SHP77 (cell line): ENCODE measurements at regions not wholly inside any gene's neighbourhood (a gene's known extent, or its start where the extent isn't known, plus 50 kb on each side); places are given as distances from the start of the nearest gene placed in this dataset.
"Not testable (repeated sequence)": the region's sequence is repeated elsewhere in the genome, so short reads cannot be mapped to it uniquely, and the experiment has no call there.

Experiments used
- DNase-seq, 2 experiments: peaks; one replicate each; lab custom pipeline; 2025; lab: John Stamatoyannopoulos, UW

DNA sequence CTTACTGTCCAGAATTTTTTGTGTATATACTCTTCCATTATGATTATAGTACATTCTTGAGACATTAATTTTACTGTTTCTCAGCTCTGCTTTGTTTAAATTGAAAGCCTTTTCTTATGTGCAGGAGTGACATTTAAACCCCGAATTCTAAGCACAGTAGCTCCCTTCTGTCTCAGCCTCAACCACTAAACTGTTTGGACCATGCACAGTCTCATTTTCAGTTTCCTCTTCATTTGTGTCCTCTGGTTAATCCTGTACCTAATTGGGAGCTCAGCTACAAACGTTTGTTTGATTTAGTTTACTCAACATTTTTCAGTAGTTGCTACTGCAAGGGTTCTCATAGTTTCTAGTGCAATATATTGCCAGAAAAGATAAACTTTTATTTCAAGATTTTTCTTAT, 206.3 kb downstream of the SLITRK5 start:
- DNase-seq: no peak

- DNase-seq: no peak
Measured at GRCh38 chr13:87878706-87879105, 207.5 kb downstream of the SLITRK5 start.

DNA sequence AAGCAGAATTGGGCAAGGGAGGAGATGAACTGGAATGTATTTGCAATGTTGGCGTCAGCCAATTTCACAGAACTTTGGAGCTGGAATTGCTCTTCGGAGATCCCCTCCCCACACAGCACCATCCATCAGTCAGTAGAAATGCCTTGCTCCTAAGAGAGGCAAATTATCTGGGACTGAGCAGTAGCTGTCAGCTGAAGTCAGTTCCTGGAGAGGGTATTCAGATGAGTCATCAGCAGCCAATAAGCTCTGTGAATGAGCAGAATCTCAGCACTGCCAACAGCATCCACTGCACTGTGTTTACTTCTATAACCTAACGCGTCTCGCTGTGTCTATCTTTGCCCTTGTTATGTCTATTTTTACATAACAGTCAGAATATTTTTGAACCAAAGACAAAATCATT, 213.7 kb downstream of the SLITRK5 start:
- peak; percentile 78 to 87 for DNase-seq

- DNase-seq: no peak
Measured at GRCh38 chr13:87887459-87888123, 216.4 kb downstream of the SLITRK5 start.

- DNase-seq: peak; percentile 31 to 72
Measured at GRCh38 chr13:87889254-87889653, 218.1 kb downstream of the SLITRK5 start.

- DNase-seq: no peak
Measured at GRCh38 chr13:87893186-87893585, 222.0 kb downstream of the SLITRK5 start.

GRCh38 chr13:87894059-87894458, 222.9 kb downstream of the SLITRK5 start:
- DNase-seq: no peak

- no peak for DNase-seq
Measured at GRCh38 chr13:87903553-87903952, 232.4 kb downstream of the SLITRK5 start.

GRCh38 chr13:87906411-87906810, 235.2 kb downstream of the SLITRK5 start:
- DNase-seq: no peak

DNA sequence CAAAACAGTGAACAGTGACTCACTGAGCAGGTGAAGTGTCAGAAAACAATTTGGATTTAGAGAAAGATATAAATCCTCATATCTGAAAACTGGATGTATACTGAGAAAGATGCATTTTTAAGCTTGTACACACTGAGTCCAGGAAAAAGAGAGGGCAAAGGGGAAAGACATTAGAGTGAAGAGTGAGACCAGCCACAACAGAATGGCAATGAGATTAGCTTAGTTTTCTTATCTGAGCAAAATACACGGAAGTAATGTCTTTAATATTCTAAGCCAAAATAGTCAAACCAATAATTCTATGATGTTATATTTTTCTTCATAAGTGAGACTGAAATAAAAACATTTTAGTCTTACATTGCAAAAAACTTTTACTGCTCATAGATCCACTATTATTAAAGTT, 236.0 kb downstream of the SLITRK5 start:
- DNase-seq: no peak

- no peak for DNase-seq
Measured at GRCh38 chr13:87919956-87920355, 248.8 kb downstream of the SLITRK5 start.

- DNase-seq: no peak
Measured at GRCh38 chr13:87923753-87924152, 252.6 kb downstream of the SLITRK5 start.

GRCh38 chr13:87925006-87925405, 253.8 kb downstream of the SLITRK5 start:
- no peak for DNase-seq

DNA sequence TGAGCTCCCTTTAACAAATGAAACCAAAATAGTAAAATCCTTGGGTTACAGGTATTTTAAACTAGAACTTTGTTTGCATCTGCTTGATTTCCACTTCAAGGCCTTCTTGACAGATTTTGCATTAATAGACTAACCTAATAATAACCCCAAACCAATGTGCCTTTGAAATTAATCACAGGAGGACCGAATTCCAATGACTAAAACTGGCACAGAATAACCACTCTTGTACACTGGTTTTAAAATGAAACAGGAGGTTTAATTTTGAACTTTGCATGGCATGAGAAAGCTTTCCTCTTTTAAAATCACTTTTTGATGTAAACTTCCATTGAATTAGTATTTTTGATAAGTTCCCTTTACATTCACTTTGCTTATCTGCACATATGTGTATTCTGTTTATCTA, 269.6 kb downstream of the SLITRK5 start:
- no peak for DNase-seq

DNA sequence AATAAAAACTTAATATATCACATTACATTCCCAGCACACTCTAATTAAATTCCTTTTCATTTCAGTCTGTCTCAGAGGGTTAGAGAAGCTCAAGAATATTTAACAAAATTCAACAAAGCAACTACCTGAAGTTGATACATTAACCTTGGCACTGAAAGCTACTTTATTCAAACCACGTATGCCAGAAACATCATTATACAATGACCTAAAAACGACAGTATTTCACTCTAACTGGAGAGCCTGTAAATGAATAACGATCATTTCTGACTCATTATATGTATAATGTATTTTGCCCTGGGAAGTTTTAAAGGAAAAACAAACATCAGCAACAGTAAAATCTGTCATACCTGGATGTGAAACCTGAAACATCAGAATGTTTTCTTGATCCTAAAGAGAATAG, 270.1 kb downstream of the SLITRK5 start:
- no peak for DNase-seq

- no peak for DNase-seq
Measured at GRCh38 chr13:87942205-87942604, 271.0 kb downstream of the SLITRK5 start.

- no peak for DNase-seq
Measured at GRCh38 chr13:87944038-87944437, 272.9 kb downstream of the SLITRK5 start.

DNA sequence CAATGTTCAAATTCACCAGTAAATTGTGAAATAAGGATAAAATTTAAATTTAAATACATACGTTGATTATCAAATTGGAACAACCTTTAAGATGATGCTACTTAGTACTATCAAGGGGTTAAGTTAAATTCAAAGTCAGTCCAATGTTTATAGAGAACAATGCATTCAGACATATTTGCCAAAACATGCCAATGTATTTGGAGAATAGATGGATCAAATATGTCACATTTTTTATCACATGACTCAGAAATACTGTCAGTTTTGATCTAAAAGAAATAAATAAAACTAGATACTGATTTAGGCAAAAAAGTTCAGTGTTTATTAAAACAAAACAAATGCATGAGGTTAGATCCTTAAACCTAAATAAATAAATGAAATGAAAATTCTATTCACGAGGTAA, 281.2 kb downstream of the SLITRK5 start:
- no peak for DNase-seq

- DNase-seq: no peak
Measured at GRCh38 chr13:87953381-87953780, 282.2 kb downstream of the SLITRK5 start.

DNA sequence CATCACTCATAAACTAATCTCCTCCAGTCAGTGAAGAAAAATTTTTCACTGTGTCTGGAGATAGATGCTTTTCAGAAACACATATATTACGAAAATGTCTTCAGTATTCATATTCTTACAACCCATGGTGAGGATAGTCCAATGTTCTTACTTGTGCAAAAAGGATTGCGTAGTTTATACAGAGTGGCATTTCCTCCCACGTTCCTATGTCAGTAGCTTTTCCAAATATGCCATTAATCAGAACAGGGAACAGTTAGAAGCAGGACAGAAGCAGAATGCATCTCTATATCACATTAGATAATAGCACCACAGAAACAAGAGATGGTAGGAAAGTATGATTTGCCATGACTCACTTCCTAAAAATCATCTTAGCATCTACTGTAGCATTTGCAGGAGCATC, 282.9 kb downstream of the SLITRK5 start:
- no peak for DNase-seq

GRCh38 chr13:87961546-87961945, 290.4 kb downstream of the SLITRK5 start:
- no peak for DNase-seq

DNA sequence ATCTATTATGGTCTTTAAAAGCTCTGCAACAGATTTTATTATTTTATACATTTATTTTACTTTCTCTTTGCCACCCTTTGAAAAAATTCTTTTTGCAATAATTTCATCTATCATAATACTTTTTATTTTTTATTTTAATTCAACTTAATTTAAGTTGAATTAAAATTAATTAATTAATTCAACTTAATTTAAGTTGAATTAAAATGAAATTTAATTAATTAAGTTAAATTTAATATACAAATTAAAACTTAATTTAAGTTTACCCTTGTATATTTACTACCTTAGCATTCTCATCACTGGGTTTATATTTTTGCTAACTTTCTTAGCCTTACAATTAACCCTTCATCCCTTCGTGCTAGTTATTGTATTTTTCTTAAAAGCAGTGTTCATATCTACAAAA, 301.4 kb downstream of the SLITRK5 start:
- no peak for DNase-seq

GRCh38 chr13:87975035-87975434, 303.9 kb downstream of the SLITRK5 start:
- DNase-seq: no peak

DNA sequence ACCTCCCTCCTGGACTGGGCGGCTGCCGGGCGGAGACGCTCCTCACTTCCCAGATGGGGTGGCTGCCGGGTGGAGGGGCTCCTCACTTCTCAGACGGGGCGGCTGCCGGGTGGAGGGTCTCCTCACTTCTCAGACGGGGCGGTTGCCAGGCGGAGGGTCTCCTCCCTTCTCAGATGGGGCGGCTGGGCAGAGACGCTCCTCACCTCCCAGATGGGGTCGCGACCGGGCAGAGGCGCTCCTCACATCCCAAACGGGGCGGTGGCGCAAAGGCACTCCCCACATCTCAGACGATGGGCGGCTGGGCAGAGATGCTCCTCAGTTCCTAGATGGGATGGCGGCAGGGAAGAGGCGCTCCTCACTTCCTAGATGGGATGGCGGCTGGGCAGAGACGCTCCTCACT, 305.5 kb downstream of the SLITRK5 start:
- DNase-seq: not testable (repeated sequence)

DNA sequence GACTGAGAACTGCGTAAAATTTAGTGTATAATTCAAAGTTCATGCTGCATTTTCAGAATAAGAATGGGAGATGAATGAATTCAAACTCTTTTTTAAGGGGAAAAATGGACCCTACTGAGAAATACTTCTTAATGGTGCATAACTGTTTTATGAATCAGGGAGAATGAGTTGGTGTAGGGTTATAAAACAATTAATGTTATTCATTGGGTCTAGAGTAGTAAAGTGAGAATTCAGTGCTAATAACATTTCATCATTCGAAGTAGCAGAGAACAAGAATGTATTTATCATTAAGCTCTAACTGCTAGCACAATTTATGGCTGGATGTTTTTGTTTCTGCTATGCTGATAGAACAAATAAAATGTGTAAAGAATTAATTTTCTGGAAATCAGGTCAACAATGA, 310.2 kb downstream of the SLITRK5 start:
- DNase-seq: no peak
